Activated naive CD8-positive, alpha-beta T cell (primary cell): ENCODE measurements at regions not wholly inside any gene's neighbourhood (a gene's known extent, or its start where the extent isn't known, plus 50 kb on each side); places are given as distances from the start of the nearest gene placed in this dataset.

Experiments
- H3K27ac Mint-ChIP-seq: one replicate; pipeline ENCODE4 v1.8.0; 2021; ENCODE audit warnings: mixed read lengths
- H3K27me3 Mint-ChIP-seq: one replicate; pipeline ENCODE4 v1.8.0; 2021; ENCODE audit warnings: mixed read lengths
- H3K36me3 Mint-ChIP-seq: one replicate; pipeline ENCODE4 v1.8.0; 2021; ENCODE audit warnings: mixed read lengths
- H3K4me1 Mint-ChIP-seq: one replicate; pipeline ENCODE4 v1.8.0; 2021; ENCODE audit warnings: low read depth, mixed read lengths
- H3K4me3 Mint-ChIP-seq: one replicate; pipeline ENCODE4 v1.8.0; 2021; ENCODE audit warnings: mild to moderate bottlenecking, mixed read lengths
- H3K9me3 Mint-ChIP-seq: one replicate; pipeline ENCODE4 v1.8.0; 2021; ENCODE audit warnings: low read depth, mixed read lengths

- peaks cover 13% of the 10 kb centered on the region for H3K27me3 Mint-ChIP-seq
- H3K36me3 Mint-ChIP-seq, result no peaks in the 10 kb centered on the region
- no peak overlapping the region for H3K27ac Mint-ChIP-seq
- H3K4me3 Mint-ChIP-seq, result no peak overlapping the region
- H3K4me1 Mint-ChIP-seq, result no peaks in the 10 kb centered on the region
- no peaks in the 10 kb centered on the region for H3K9me3 Mint-ChIP-seq
These were observed 52.0 kb upstream of the CAMK1G start for GRCh38 chr1:209531549-209531948.
